Retina (tissue), 1 donor: ENCODE measurements at regions not wholly inside any gene's neighbourhood (a gene's known extent, or its start where the extent isn't known, plus 50 kb on each side); places are given as distances from the start of the nearest gene placed in this dataset.

Source experiments
- DNase-seq: peaks from one replicate; pipeline ENCODE4 v3.0.0-alpha.2; 2016

DNA sequence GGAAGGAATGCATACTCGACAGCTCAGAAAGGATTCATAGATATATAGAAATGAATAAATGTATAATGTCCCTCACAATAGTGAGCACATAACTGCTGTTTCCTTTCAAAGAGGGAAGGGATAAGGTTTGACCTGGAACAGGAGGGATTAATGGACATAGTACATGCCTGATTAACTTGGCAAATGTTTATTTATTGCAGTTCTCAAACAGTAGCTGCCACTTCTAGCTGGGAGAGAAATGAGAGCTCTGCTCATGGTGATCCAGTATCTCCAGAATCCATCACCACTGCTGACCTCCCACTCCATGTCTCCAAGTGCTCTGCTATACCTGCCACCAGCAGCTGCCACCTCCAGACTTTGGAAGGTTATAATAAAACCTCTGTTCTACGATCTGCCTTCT is 108.1 kb downstream of the LRIG3 start:
- DNase-seq, result no peak

DNA sequence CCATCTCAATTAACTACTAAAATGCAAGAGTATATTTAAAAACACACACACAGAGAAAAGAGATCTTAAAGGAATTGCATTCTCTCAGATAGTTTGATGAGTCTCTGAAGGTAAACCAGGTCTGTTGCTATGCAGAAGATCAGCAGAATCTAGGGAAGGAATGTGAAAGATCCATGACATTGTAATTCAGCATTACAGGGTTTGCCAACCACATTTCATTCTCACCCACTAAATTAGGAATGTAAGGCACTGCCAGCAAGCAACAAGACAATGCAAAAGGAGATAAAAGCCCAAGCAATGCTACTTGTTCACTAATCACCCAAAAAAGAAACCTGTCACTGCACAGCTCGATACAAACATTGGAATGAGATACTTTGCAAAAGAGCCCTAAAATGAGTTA is 106.3 kb downstream of the LRIG3 start:
- DNase-seq, result no peak

DNA sequence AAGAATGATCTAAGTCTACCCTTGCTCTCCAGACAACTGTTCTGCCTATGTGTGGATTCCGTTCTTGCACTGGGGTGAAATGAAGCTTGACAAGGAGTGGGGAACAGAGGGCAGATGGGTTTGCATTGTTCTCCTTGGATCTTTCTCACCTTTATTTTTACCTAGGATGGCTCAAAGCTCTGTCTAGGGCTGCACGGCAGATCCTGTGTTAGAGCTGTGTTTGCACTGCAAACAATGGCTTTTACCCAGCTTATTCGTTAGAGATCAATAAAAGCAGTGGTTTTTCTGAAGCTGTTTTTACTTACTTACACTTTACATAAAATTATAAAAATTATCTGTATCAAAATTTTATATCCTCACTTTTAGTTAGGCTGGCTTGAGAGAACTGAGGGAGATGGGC is 105.1 kb downstream of the LRIG3 start:
- DNase-seq, result no peak

DNA sequence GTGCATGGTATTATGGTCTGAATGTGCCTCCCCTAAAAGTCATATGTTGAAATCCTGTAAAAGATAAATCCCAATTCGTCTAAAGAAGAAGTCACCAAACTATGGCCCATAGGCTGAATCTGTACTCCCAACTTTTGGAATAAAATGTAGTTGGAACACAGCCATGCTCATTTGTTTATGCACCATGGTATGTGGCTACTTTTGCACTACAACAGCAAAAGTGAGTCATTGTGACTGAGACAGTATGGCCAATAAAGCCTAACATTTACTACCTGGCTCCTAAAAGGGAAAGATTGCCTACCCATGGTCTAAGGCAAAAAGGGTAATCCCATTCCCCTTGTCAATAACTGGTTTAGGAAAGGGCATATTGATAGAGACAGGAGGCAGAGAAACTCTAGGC is 101.8 kb downstream of the LRIG3 start:
- no peak for DNase-seq

DNA sequence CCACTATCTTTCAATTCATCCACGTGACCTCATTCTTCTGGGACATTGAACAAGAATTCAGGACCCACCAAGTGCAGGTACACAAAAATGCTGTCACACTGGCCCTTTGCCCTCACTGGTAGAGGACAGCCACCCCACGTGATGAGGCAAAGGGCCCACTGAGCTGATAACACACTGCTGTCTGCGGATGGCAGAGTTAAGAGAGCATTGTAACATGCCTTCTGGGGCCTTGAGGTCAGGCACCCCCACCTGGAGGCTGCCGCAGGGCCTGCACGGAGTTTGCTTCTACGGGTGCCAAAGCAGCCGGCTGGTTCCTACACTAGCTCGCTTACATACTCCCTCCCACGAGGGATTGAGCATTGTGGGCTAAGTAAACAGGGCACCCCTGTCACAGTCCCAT is 101.0 kb downstream of the LRIG3 start:
- peak; percentile 34 for DNase-seq

DNA sequence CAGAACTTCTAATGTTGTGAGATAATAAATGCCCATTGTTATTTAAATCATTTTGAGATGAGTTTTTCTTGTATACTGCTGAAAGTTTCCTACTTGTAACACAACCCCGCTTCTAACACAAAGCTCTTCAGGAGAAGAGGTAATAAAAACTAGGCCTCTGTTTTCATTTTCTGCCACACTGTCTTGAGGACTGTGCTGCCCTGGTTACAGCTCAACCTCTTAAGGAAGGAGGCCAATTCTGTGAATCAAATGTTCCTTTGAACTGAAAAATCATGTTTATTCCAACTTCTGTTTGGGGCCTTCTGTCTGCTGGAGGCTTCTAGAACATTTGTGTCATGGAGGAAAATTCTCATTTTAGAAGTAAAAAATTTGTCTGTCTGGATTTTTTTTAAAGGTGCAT is 100.3 kb downstream of the LRIG3 start:
- no peak for DNase-seq
